ENCODE measurements at regions not wholly inside any gene's neighbourhood (a gene's known extent, or its start where the extent isn't known, plus 50 kb on each side); places are given as distances from the start of the nearest gene placed in this dataset.

- no peaks in the 10 kb centered on the region for H3K36me3 ChIP-seq
- H3K9me3 ChIP-seq = no peaks in the 10 kb centered on the region
- H3K4me1 ChIP-seq = no peaks in the 10 kb centered on the region
- TF ChIP-seq CTCF (IDR thresholded peaks at IDR 0.05) (no peak), POLR2A (IDR thresholded peaks at IDR 0.05) (no peak)
- H3K4me3 ChIP-seq = no peak overlapping the region
- intact Hi-C loops (cut with DNase I; ENCODE audit: low total_unique reads) = no loop called here
- DNase-seq = no peak
- H3K27me3 ChIP-seq = no peaks in the 10 kb centered on the region
- no peak overlapping the region for H3K27ac ChIP-seq
Measured at GRCh38 chr11:71302534-71302909, 50.1 kb upstream of the SHANK2 start.

All from uterus (tissue), 3 donors.